Pancreas (tissue), 10 donors: ENCODE measurements at regions not wholly inside any gene's neighbourhood (a gene's known extent, or its start where the extent isn't known, plus 50 kb on each side); places are given as distances from the start of the nearest gene placed in this dataset.
A peak's percentile ranks its signal among the peaks of the same experiment; 100 is the strongest.

ENCODE experiments used
- ATAC-seq, 4 donors: fragments of 200-7000 bp; cut with Tn5 transposase; one replicate each; pipeline versions ENCODE4 v1.8.0 to v1.9.1; 2020; ENCODE audit warnings: mild to moderate bottlenecking in 4 of 4, moderate library complexity in 4 of 4
- DNase-seq, 6 donors: peaks; one replicate each; pipeline ENCODE4 v3.0.0-alpha.2; 2020
- FAIRE-seq: peaks from 2 replicates; lab custom pipeline; 2012; peaks lifted over from hg19 to GRCh38; lab: Jason Lieb, UNC
- H3K27ac ChIP-seq, 4 donors: fragments of 200-600 bp; sonication (generic); 1 replicate in 3 of 4; 2 replicates in 1 of 4; pipeline versions ENCODE4 v1.5.0 to v1.8.0; 2020
- H3K27me3 ChIP-seq, 4 donors: fragments of 200-600 bp; one replicate each; pipeline ENCODE4 v1.8.0; 2021
- H3K36me3 ChIP-seq, 3 donors: fragments of 200-600 bp; sonication (generic) in 1 of 3; one replicate each; pipeline versions ENCODE4 v1.5.0 to v1.8.0; 2020 to 2021
- H3K4me1 ChIP-seq, 3 donors: fragments of 200-600 bp; one replicate each; pipeline ENCODE4 v1.8.0; 2021
- H3K4me3 ChIP-seq, 4 donors: fragments of 200-600 bp; sonication (generic) in 2 of 4; one replicate each; pipeline versions ENCODE4 v1.5.0 to v1.8.0; 2020 to 2021
- H3K9me3 ChIP-seq, 4 donors: fragments of 200-600 bp; one replicate each; pipeline ENCODE4 v1.8.0; 2021
- WGBS, 2 donors: extraction: QIAGEN DNeasy Blood & Tissue Kit; methylation state at CpG; one replicate each; pipeline ENCODE4 v1.1.7; 2013; 5-methylcytosine and 5-hydroxymethylcytosine counted together
- intact Hi-C, 3 donors: fragments of 100-400 bp; cut with DNase I; formaldehyde crosslinking; loops; one replicate each; pipeline versions ENCODE4 v1.11.1 to v1.14.2; 2022
- TF ChIP-seq, protein P1 (sequence below), 4 donors: fragments of 200-600 bp; sonication (generic) in 3 of 4; IDR thresholded peaks; one replicate each; pipeline versions ENCODE4 v1.5.0 to v1.8.0; 2021; ENCODE audit warnings: antibody characterized with exemption in 4 of 4
- donor health status: healthy with polysubstance abuse.
- donor health status: DM: no; HTN: no; CAD: no; lungs with moderate emphysema.
- donor health status: DM: no; HTN: no; CAD: no.
- donor health status: control.
- donor health status: control.
- donor health status: Bipolar disorder and iron deficiency.
- donor health status: DM: yes; HTN: yes; CAD: no.
- donor health status: DM: no; HTN: no; CAD: no.
- donor health status: DM: no; HTN: no; CAD: no.
- donor health status: DM: yes; HTN: yes; CAD: no.

DNA sequence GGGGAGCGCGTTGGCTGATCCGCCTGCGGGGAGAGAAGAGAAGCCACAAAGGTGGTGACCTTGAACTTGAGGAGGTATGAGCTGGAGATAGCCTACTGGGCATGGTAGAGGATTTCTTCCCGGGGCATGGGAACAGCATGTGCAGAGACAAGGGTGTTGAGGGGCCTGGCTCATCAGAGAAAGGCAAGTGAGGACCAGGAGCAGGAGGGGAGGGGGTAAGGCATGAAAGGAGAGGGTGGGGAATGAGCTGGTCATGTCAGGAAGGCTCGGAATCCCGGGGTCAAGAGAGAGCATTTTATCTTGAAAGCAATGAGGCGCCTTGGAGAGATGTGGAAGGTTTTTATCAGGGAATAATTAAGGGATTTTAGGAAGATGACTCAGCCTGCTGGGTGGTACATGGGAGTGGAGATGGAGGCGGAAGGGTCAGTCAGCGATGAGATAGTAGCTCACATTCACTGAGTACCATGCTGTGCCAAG is 121.1 kb downstream of the LHX2 start:
- FAIRE-seq (no peak), ATAC-seq (no peak), DNase-seq (peak in 1 of 6 donors; percentile 21)
- Histone ChIP-seq H3K4me1 (no peaks in the 10 kb centered on the region), H3K27ac (no peak overlapping the region), H3K36me3 (no peaks in the 10 kb centered on the region), H3K4me3 (no peak overlapping the region), H3K9me3 (no peaks in the 10 kb centered on the region), H3K27me3 (no peaks in the 10 kb centered on the region)
- TF ChIP-seq, protein P1, sequence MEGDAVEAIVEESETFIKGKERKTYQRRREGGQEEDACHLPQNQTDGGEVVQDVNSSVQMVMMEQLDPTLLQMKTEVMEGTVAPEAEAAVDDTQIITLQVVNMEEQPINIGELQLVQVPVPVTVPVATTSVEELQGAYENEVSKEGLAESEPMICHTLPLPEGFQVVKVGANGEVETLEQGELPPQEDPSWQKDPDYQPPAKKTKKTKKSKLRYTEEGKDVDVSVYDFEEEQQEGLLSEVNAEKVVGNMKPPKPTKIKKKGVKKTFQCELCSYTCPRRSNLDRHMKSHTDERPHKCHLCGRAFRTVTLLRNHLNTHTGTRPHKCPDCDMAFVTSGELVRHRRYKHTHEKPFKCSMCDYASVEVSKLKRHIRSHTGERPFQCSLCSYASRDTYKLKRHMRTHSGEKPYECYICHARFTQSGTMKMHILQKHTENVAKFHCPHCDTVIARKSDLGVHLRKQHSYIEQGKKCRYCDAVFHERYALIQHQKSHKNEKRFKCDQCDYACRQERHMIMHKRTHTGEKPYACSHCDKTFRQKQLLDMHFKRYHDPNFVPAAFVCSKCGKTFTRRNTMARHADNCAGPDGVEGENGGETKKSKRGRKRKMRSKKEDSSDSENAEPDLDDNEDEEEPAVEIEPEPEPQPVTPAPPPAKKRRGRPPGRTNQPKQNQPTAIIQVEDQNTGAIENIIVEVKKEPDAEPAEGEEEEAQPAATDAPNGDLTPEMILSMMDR (IDR thresholded peaks at IDR 0.05): no peak
- intact Hi-C loops: no loop called here
- WGBS, 2 donors: 74 to 85% methylated on average over 10 of the region's 10 CpGs

DNA sequence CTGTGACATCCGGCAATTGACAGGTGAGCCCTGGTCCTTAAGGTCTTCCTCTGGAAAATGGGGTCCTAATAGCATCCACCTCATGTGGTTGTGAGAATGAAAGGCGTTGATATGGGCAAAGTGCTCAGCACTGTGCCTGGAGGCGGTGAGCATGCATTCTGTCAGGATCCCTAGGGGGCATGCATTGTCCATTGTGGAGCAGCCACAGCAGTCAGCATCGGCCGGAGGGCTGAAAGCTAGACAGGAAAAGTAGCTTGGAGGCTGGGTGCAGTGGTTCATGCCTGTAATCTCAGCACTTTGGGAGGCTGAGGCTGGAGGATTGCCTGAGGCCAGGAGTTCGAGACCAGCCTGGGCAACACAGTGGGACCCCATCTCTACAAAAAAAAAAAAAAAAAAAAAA is 122.2 kb downstream of the LHX2 start:
- no peaks in the 10 kb centered on the region for H3K9me3 ChIP-seq
- no peaks in the 10 kb centered on the region for H3K27me3 ChIP-seq
- H3K27ac ChIP-seq: no peak overlapping the region
- H3K36me3 ChIP-seq: no peaks in the 10 kb centered on the region
- H3K4me1 ChIP-seq: no peaks in the 10 kb centered on the region
- 27 to 52% methylated on average over 6 of the region's 6 CpGs for WGBS, 2 donors
- H3K4me3 ChIP-seq: no peak overlapping the region
- DNase-seq (peak in 3 of 6 donors; percentile 30 to 63 (median 57)), ATAC-seq (peak in 3 of 4 donors; percentile 65 to 98 (median 86)), FAIRE-seq (no peak)
- intact Hi-C loops: no loop called here
- TF ChIP-seq, protein P1 (IDR thresholded peaks at IDR 0.05): peak in 2 of 4 donors; percentile 19 to 34

DNA sequence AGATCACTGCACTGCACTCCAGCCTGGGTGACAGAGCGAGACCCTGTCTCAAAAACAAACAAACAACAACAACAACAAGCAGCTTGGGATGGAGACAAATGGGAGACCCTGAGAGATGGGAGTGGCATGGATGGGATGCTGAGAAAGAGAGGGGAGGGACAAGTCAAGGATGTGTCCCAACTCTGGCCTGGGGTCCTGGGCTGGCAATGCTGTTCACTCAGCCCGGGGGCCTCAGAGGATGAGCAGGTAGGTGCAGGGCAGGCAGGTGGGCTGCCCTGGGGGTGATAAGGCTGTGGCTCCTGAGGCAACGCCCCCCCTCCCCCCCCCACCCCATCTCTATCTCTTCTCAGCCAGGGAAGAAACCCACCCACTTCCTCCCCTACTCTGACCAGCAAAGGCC is 123.0 kb downstream of the LHX2 start:
- no peaks in the 10 kb centered on the region for H3K9me3 ChIP-seq
- H3K36me3 ChIP-seq: no peaks in the 10 kb centered on the region
- ATAC-seq (no peak), DNase-seq (no peak), FAIRE-seq (no peak)
- no peak overlapping the region for H3K27ac ChIP-seq
- TF ChIP-seq, protein P1 (IDR thresholded peaks at IDR 0.05): no peak
- 45 to 67% methylated on average over 3 of the region's 3 CpGs for WGBS, 2 donors
- no peaks in the 10 kb centered on the region for H3K27me3 ChIP-seq
- H3K4me3 ChIP-seq: no peak overlapping the region
- intact Hi-C loops: no loop called here
- no peaks in the 10 kb centered on the region for H3K4me1 ChIP-seq

DNA sequence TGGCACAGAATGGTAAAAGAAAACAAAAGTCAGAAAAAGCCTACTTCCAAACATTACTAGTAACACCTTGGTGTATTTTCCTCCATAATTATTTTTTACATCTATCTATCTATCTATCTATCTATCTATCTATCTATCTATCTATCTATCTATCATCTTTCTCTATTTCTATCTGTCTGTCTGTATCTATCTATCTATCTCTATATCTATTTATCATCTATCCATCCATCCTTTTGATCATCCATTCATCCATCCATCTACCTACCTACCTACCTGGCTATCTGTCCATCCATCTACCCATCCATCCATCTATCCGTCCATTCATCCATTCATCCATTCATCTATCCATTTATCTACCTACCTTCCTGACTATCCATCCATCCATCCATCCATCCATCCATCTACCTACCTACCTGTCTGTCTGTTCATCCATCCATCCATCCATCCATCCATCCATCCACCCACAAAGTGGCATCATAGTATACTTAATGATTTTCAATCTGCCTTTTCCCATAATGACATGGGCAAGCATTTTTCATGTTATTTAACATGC is 121.9 kb upstream of the NEK6 start:
- H3K4me1 ChIP-seq: no peaks in the 10 kb centered on the region
- DNase-seq (no peak), FAIRE-seq (no peak), ATAC-seq (no peak)
- no peaks in the 10 kb centered on the region for H3K27me3 ChIP-seq
- TF ChIP-seq, protein P1 (IDR thresholded peaks at IDR 0.05): no peak
- 56 to 92% methylated on average over 1 of the region's 1 CpG for WGBS, 2 donors
- intact Hi-C loops: no loop called here
- no peak overlapping the region for H3K4me3 ChIP-seq
- H3K27ac ChIP-seq: no peak overlapping the region
- no peaks in the 10 kb centered on the region for H3K36me3 ChIP-seq
- no peaks in the 10 kb centered on the region for H3K9me3 ChIP-seq
